ENCODE measurements at regions not wholly inside any gene's neighbourhood (a gene's known extent, or its start where the extent isn't known, plus 50 kb on each side); places are given as distances from the start of the nearest gene placed in this dataset.
A peak's percentile ranks its signal among the peaks of the same experiment; 100 is the strongest.

DNA sequence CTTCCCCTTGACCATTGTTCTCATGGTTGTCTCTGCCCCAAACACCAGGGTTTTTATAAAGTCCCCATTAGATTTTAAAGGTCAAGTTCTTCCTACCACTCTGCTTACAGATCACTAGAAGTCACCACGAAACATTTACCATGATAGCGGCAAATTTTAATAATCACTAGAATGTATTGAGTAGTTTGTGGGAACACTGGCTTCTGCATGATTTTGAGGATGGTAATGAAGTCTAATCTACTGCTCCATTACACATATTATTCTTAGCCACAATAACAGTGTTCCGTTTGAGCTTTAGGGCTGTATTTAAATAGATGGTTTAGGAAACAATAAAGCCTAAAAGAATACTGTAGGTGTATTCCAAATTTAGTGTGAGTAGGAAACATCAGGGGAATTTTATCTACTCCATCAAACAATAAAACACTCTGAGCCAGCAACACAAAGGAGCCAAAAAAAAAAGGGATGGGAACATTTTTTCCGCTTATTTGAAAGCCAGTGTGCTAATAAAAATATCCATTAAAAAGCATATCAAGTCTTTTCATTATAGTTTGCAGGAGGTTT, 49.7 kb downstream of the KLF12 start:
- no peak overlapping the region for H3K9ac ChIP-seq (ENCODE audit: low read depth, low read length)
- H3K4me1 ChIP-seq (ENCODE audit: control insufficient read depth, insufficient read depth, low read length), result peaks cover 7% of the 10 kb centered on the region
- no peaks in the 10 kb centered on the region for H3K27me3 ChIP-seq (ENCODE audit: control insufficient read depth, insufficient read depth, low read length)
- H3K4me2 ChIP-seq (ENCODE audit: low read length), result no peak overlapping the region
- H3K9me3 ChIP-seq (replicated peaks; ENCODE audit: low read length), result no peaks in the 10 kb centered on the region
- H3K36me3 ChIP-seq (ENCODE audit: insufficient read depth, low read length), result no peaks in the 10 kb centered on the region
- no peak overlapping the region for H3K4me3 ChIP-seq (ENCODE audit: low read length)

DNA sequence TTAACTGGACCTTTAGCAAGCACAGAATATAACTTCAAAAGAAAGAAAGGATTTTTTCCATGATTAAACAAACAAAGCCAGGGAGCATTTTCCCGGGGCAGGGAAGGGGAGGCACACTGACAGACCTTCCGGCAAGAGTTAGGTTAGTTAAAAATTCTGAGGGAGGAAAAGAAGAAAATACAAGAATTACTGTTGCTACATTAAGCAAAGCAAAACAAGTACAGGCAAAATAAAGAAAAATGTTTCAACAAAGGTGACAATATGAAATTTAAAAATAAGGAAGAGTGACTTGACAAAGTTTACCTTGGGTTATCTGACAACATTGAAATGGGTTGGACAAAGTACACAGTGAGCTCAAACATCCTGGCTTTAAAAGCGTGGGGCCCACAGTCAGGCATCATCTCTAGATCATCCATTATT, 51.5 kb downstream of the KLF12 start:
- Histone ChIP-seq H3K36me3 (ENCODE audit: insufficient read depth, low read length) (no peaks in the 10 kb centered on the region), H3K27me3 (ENCODE audit: control insufficient read depth, insufficient read depth, low read length) (no peaks in the 10 kb centered on the region), H3K9ac (ENCODE audit: low read depth, low read length) (no peak overlapping the region), H3K4me1 (ENCODE audit: control insufficient read depth, insufficient read depth, low read length) (peaks cover 10% of the 10 kb centered on the region), H3K9me3 (replicated peaks; ENCODE audit: low read length) (no peaks in the 10 kb centered on the region), H3K4me2 (ENCODE audit: low read length) (no peak overlapping the region), H3K4me3 (ENCODE audit: low read length) (no peak overlapping the region)

DNA sequence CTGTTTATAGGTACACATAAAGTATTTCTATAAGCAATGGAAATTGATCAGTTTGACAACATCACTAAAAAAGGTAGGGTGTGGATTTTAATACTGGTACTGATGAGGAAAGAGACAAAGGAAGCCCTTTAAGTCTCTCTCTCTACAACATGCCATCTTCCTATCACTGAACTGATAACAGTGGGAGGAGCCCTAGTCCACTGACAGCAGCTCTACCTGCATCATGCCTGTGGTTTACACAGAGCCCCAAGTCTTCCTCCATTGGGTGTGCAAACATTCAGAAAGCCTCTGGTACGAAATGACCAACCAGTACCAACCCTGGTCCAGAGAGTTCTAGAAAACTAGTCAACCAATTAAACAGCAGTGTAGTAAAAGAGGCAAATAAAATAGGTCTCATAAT, 53.4 kb downstream of the KLF12 start:
- H3K4me2 ChIP-seq (ENCODE audit: low read length), result no peak overlapping the region
- H3K9ac ChIP-seq (ENCODE audit: low read depth, low read length), result no peak overlapping the region
- no peak overlapping the region for H3K4me3 ChIP-seq (ENCODE audit: low read length)
- H3K36me3 ChIP-seq (ENCODE audit: insufficient read depth, low read length), result no peaks in the 10 kb centered on the region
- H3K4me1 ChIP-seq (ENCODE audit: control insufficient read depth, insufficient read depth, low read length), result peaks cover 15% of the 10 kb centered on the region
- no peaks in the 10 kb centered on the region for H3K9me3 ChIP-seq (replicated peaks; ENCODE audit: low read length)
- no peaks in the 10 kb centered on the region for H3K27me3 ChIP-seq (ENCODE audit: control insufficient read depth, insufficient read depth, low read length)

DNA sequence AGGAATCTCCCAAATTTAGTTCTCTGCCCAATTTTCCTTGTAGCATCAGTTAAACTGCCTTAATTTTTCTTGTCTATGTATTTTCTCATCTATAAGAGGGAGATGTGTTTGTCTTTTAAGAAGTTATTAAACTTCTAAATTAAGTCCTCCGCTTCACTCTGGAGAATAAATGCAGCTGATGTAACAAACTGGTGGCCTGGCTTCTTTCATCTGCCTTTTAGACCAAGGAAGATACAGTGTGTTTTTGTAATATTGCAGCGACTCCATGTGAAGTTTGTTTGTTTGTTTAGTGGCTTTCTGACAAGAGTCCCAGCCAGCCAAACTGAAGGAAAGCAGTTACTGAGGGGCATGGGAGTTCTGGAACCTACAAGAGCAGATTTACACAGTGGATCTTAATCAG, 56.4 kb downstream of the KLF12 start:
- H3K9me3 ChIP-seq (replicated peaks; ENCODE audit: low read length), result no peaks in the 10 kb centered on the region
- H3K4me3 ChIP-seq (ENCODE audit: low read length), result no peak overlapping the region

DNA sequence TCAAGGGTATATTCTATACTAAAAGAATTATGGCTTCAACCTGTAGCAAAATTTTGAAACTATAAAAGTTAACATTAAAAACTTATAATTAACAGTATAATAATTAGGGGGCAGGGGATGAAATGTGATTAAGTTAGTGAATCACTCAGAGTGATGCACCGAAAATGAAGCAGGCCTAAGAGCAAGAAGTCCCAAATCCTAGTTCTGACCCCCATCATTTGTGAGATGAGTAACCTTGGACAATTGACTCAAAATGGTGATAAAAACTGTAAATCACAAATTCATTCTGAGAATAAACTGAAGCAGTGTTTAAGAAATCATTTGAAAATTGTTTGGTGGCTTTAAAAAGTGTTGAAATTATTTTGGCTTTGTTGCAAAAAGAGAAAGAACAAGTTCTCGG, 56.8 kb downstream of the KLF12 start:
- no peaks in the 10 kb centered on the region for H3K36me3 ChIP-seq (ENCODE audit: insufficient read depth, low read length)
- H3K4me1 ChIP-seq (ENCODE audit: control insufficient read depth, insufficient read depth, low read length), result peaks cover 34% of the 10 kb centered on the region
- H3K4me2 ChIP-seq (ENCODE audit: low read length), result no peak overlapping the region
- H3K4me3 ChIP-seq (ENCODE audit: low read length), result no peak overlapping the region
- no peaks in the 10 kb centered on the region for H3K27me3 ChIP-seq (ENCODE audit: control insufficient read depth, insufficient read depth, low read length)
- no peak overlapping the region for H3K9ac ChIP-seq (ENCODE audit: low read depth, low read length)
- no peaks in the 10 kb centered on the region for H3K9me3 ChIP-seq (replicated peaks; ENCODE audit: low read length)

More for the DNA sequence above, 56.4 kb downstream of the KLF12 start:
- Histone ChIP-seq H3K9ac (ENCODE audit: low read depth, low read length) (no peak overlapping the region), H3K27me3 (ENCODE audit: control insufficient read depth, insufficient read depth, low read length) (no peaks in the 10 kb centered on the region), H3K4me1 (ENCODE audit: control insufficient read depth, insufficient read depth, low read length) (peaks cover 38% of the 10 kb centered on the region), H3K36me3 (ENCODE audit: insufficient read depth, low read length) (no peaks in the 10 kb centered on the region), H3K4me2 (ENCODE audit: low read length) (no peak overlapping the region)

DNA sequence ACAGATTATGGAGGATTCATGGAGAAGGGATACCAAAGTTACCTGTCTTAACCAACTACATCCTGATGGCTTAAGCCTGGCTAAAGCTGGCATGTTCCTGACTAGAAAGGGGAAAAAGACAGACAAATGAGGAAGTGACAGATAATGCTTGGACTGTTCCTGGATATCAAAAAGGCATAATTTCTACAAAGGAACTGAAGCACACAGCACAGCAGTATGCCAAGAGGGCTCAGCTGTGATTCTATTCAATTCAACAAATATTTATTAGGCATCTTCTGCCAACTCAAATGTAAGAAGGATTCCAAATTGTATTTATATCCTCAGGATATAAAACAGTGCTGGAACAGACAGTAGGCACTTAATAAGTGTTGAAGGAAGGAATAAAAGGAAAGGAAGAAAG, 59.5 kb downstream of the KLF12 start:
- Histone ChIP-seq H3K4me1 (ENCODE audit: control insufficient read depth, insufficient read depth, low read length) (peaks cover 33% of the 10 kb centered on the region), H3K36me3 (ENCODE audit: insufficient read depth, low read length) (no peaks in the 10 kb centered on the region), H3K27me3 (ENCODE audit: control insufficient read depth, insufficient read depth, low read length) (no peaks in the 10 kb centered on the region), H3K9me3 (replicated peaks; ENCODE audit: low read length) (no peaks in the 10 kb centered on the region), H3K4me2 (ENCODE audit: low read length) (peak overlapping the region; percentile 52), H3K9ac (ENCODE audit: low read depth, low read length) (peak overlapping the region; percentile 6), H3K4me3 (ENCODE audit: low read length) (no peak overlapping the region)

GRCh38 chr13:74073274-74073673, 60.9 kb downstream of the KLF12 start:
- Histone ChIP-seq H3K4me3 (ENCODE audit: low read length) (no peak overlapping the region), H3K36me3 (ENCODE audit: insufficient read depth, low read length) (no peaks in the 10 kb centered on the region), H3K4me1 (ENCODE audit: control insufficient read depth, insufficient read depth, low read length) (peaks cover 33% of the 10 kb centered on the region), H3K27me3 (ENCODE audit: control insufficient read depth, insufficient read depth, low read length) (no peaks in the 10 kb centered on the region), H3K9me3 (replicated peaks; ENCODE audit: low read length) (no peaks in the 10 kb centered on the region), H3K9ac (ENCODE audit: low read depth, low read length) (no peak overlapping the region), H3K4me2 (ENCODE audit: low read length) (no peak overlapping the region)

GRCh38 chr13:74070513-74070912, 63.7 kb downstream of the KLF12 start:
- Histone ChIP-seq H3K9ac (ENCODE audit: low read depth, low read length) (no peak overlapping the region), H3K27me3 (ENCODE audit: control insufficient read depth, insufficient read depth, low read length) (no peaks in the 10 kb centered on the region), H3K4me2 (ENCODE audit: low read length) (no peak overlapping the region), H3K4me3 (ENCODE audit: low read length) (no peak overlapping the region), H3K4me1 (ENCODE audit: control insufficient read depth, insufficient read depth, low read length) (peaks cover 39% of the 10 kb centered on the region), H3K36me3 (ENCODE audit: insufficient read depth, low read length) (no peaks in the 10 kb centered on the region), H3K9me3 (replicated peaks; ENCODE audit: low read length) (no peaks in the 10 kb centered on the region)

DNA sequence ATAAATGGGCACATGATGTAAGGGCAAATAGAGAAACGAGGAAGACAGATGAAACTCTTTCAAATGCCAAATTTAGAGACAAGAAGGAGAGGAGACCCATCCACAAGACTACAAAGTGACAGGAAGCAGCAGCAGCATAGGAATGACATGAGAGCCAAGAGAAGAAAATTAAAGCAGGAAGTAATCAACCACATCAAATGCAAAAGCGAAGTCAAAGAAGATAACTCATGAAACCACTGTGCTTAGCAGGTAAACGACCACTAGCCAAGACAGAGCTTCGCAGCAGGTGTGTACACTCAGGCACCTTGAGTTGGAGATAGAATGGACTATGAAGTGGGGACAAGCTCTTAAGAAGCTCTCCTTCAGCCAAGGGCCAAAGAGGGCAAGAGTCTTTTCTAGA, 64.1 kb downstream of the KLF12 start:
- Histone ChIP-seq H3K9me3 (replicated peaks; ENCODE audit: low read length) (no peaks in the 10 kb centered on the region), H3K36me3 (ENCODE audit: insufficient read depth, low read length) (no peaks in the 10 kb centered on the region), H3K4me1 (ENCODE audit: control insufficient read depth, insufficient read depth, low read length) (peaks cover 35% of the 10 kb centered on the region), H3K9ac (ENCODE audit: low read depth, low read length) (no peak overlapping the region), H3K4me3 (ENCODE audit: low read length) (no peak overlapping the region), H3K27me3 (ENCODE audit: control insufficient read depth, insufficient read depth, low read length) (no peaks in the 10 kb centered on the region), H3K4me2 (ENCODE audit: low read length) (no peak overlapping the region)

GRCh38 chr13:74068471-74068870, 65.7 kb downstream of the KLF12 start:
- Histone ChIP-seq H3K9me3 (replicated peaks; ENCODE audit: low read length) (no peaks in the 10 kb centered on the region), H3K4me1 (ENCODE audit: control insufficient read depth, insufficient read depth, low read length) (peaks cover 32% of the 10 kb centered on the region), H3K4me2 (ENCODE audit: low read length) (no peak overlapping the region), H3K9ac (ENCODE audit: low read depth, low read length) (no peak overlapping the region), H3K36me3 (ENCODE audit: insufficient read depth, low read length) (no peaks in the 10 kb centered on the region), H3K4me3 (ENCODE audit: low read length) (no peak overlapping the region), H3K27me3 (ENCODE audit: control insufficient read depth, insufficient read depth, low read length) (no peaks in the 10 kb centered on the region)

GRCh38 chr13:74067818-74068217, 66.4 kb downstream of the KLF12 start:
- H3K27me3 ChIP-seq (ENCODE audit: control insufficient read depth, insufficient read depth, low read length), result no peaks in the 10 kb centered on the region
- no peaks in the 10 kb centered on the region for H3K36me3 ChIP-seq (ENCODE audit: insufficient read depth, low read length)
- no peak overlapping the region for H3K4me3 ChIP-seq (ENCODE audit: low read length)
- no peak overlapping the region for H3K9ac ChIP-seq (ENCODE audit: low read depth, low read length)
- H3K4me2 ChIP-seq (ENCODE audit: low read length), result no peak overlapping the region
- no peaks in the 10 kb centered on the region for H3K9me3 ChIP-seq (replicated peaks; ENCODE audit: low read length)
- H3K4me1 ChIP-seq (ENCODE audit: control insufficient read depth, insufficient read depth, low read length), result peaks cover 37% of the 10 kb centered on the region

DNA sequence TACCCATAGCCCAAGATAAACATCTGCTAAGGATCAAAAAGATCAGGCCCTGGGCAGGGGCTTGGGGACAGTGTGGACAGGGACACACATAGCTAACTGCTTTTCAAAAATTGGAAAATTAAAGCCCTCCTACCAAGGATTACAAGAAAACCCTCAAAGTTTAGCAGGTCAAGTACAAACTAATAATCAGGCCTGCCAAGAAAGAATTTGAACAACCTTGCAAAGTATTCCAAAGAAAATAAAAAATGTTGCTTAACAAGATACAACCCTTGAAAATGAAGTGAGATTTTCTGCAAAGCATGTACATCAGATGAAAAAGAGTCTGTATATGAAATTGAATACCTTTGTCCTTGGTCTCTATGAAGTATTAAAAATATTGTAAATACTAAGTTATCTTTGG, 67.3 kb downstream of the KLF12 start:
- H3K9me3 ChIP-seq (replicated peaks; ENCODE audit: low read length), result no peaks in the 10 kb centered on the region
- H3K4me2 ChIP-seq (ENCODE audit: low read length), result no peak overlapping the region
- no peak overlapping the region for H3K9ac ChIP-seq (ENCODE audit: low read depth, low read length)
- no peaks in the 10 kb centered on the region for H3K36me3 ChIP-seq (ENCODE audit: insufficient read depth, low read length)
- H3K27me3 ChIP-seq (ENCODE audit: control insufficient read depth, insufficient read depth, low read length), result no peaks in the 10 kb centered on the region
- H3K4me1 ChIP-seq (ENCODE audit: control insufficient read depth, insufficient read depth, low read length), result peaks cover 46% of the 10 kb centered on the region
- H3K4me3 ChIP-seq (ENCODE audit: low read length), result no peak overlapping the region

All from skeletal muscle satellite cell (primary cell).